ENCODE measurements at regions not wholly inside any gene's neighbourhood (a gene's known extent, or its start where the extent isn't known, plus 50 kb on each side); places are given as distances from the start of the nearest gene placed in this dataset.
"Not testable (repeated sequence)": the region's sequence is repeated elsewhere in the genome, so short reads cannot be mapped to it uniquely, and the experiment has no call there.

GRCh38 chr5:99763021-99763774 is 772.0 kb upstream of the FAM174A start:
- DNase-seq (ENCODE audit: low read depth), result no peak
- no peak overlapping the region for H3K4me3 ChIP-seq (ENCODE audit: low read depth, low read length)
- in situ Hi-C loops (cut with HindIII; ENCODE audit: low sequenced_read_pairs), result no loop called here
- TF ChIP-seq CTCF (IDR thresholded peaks at IDR 0.05; ENCODE audit: low read depth, low read length, missing control alignments), result no peak

- in situ Hi-C loops (cut with HindIII; ENCODE audit: low sequenced_read_pairs), result no loop called here
- H3K4me3 ChIP-seq (ENCODE audit: low read depth, low read length), result no peak overlapping the region
- no peak for DNase-seq (ENCODE audit: low read depth)
- TF ChIP-seq CTCF (IDR thresholded peaks at IDR 0.05; ENCODE audit: low read depth, low read length, missing control alignments), result no peak
These were observed 787.8 kb upstream of the FAM174A start for GRCh38 chr5:99747342-99747741.

- in situ Hi-C loops (cut with HindIII; ENCODE audit: low sequenced_read_pairs); H3K4me3 ChIP-seq (ENCODE audit: low read depth, low read length); DNase-seq (ENCODE audit: low read depth): not testable (repeated sequence)
These were observed 802.0 kb upstream of the FAM174A start for GRCh38 chr5:99733146-99733545.

- DNase-seq (ENCODE audit: low read depth); H3K4me3 ChIP-seq (ENCODE audit: low read depth, low read length); in situ Hi-C loops (cut with HindIII; ENCODE audit: low sequenced_read_pairs): not testable (repeated sequence)
These were observed 801.8 kb upstream of the CHD1 start for GRCh38 chr5:99730653-99731052.

- DNase-seq (ENCODE audit: low read depth), result no peak
- H3K4me3 ChIP-seq (ENCODE audit: low read depth, low read length), result no peak overlapping the region
- no peak for TF ChIP-seq CTCF (IDR thresholded peaks at IDR 0.05; ENCODE audit: low read depth, low read length, missing control alignments)
- in situ Hi-C loops (cut with HindIII; ENCODE audit: low sequenced_read_pairs), result no loop called here
These were observed 796.0 kb upstream of the CHD1 start for GRCh38 chr5:99724732-99725290.

GRCh38 chr5:99721506-99721905 is 792.7 kb upstream of the CHD1 start:
- no peak for DNase-seq (ENCODE audit: low read depth)
- H3K4me3 ChIP-seq (ENCODE audit: low read depth, low read length), result no peak overlapping the region
- TF ChIP-seq CTCF (IDR thresholded peaks at IDR 0.05; ENCODE audit: low read depth, low read length, missing control alignments), result no peak
- in situ Hi-C loops (cut with HindIII; ENCODE audit: low sequenced_read_pairs), result no loop called here

- no peak overlapping the region for H3K4me3 ChIP-seq (ENCODE audit: low read depth, low read length)
- TF ChIP-seq CTCF (IDR thresholded peaks at IDR 0.05; ENCODE audit: low read depth, low read length, missing control alignments), result no peak
- DNase-seq (ENCODE audit: low read depth), result no peak
- in situ Hi-C loops (cut with HindIII; ENCODE audit: low sequenced_read_pairs), result no loop called here
These were observed 787.1 kb upstream of the CHD1 start for GRCh38 chr5:99715921-99716320.
